Fibroblast of lung (primary cell): ENCODE measurements at regions not wholly inside any gene's neighbourhood (a gene's known extent, or its start where the extent isn't known, plus 50 kb on each side); places are given as distances from the start of the nearest gene placed in this dataset.
"Not testable (repeated sequence)": the region's sequence is repeated elsewhere in the genome, so short reads cannot be mapped to it uniquely, and the experiment has no call there.

ENCODE experiments used
- DNase-seq, 2 donors: peaks; one replicate each; pipeline versions ENCODE4 v3.0.0 to v3.0.0-alpha.2; 2010; ENCODE audit warnings: low read depth in 2 of 2
- H2AFZ ChIP-seq: 2 replicates; pipeline ENCODE4 v1.5.1; 2012; ENCODE audit warnings: low read length, control low read depth, inconsistent platforms
- H3K27ac ChIP-seq: 2 replicates; pipeline ENCODE4 v1.5.1; 2011; ENCODE audit warnings: low read length, control low read depth; ENCODE audit not compliant: insufficient read depth
- H3K27me3 ChIP-seq: 2 replicates; pipeline ENCODE4 v1.5.1; 2011; ENCODE audit warnings: mild to moderate bottlenecking, low read length; ENCODE audit not compliant: control insufficient read depth, insufficient read depth
- H3K36me3 ChIP-seq: 2 replicates; pipeline ENCODE4 v1.5.1; 2011; ENCODE audit warnings: low read length; ENCODE audit not compliant: control insufficient read depth, insufficient read depth
- H3K4me1 ChIP-seq: 2 replicates; pipeline ENCODE4 v1.5.1; 2011; ENCODE audit warnings: low read length; ENCODE audit not compliant: control insufficient read depth, insufficient read depth; ENCODE audit errors: extremely low read depth
- H3K4me2 ChIP-seq: 2 replicates; pipeline ENCODE4 v1.5.1; 2011; ENCODE audit warnings: low read length, control low read depth; ENCODE audit not compliant: insufficient read depth; ENCODE audit errors: extremely low read depth
- H3K4me3 ChIP-seq, 4 experiments: fragments of 200-600 bp in 1 of 4; sonication (generic) in 1 of 4; replicated peaks in 1 of 4; 2 replicates each; pipeline ENCODE4 v1.5.1; 2011 to 2016; ENCODE audit warnings: low read length in 4 of 4, low read depth in 3 of 4, mild to moderate bottlenecking in 3 of 4, control low read depth in 2 of 4, inconsistent platforms in 1 of 4, mixed read lengths in 1 of 4; ENCODE audit not compliant: insufficient read depth in 1 of 4; ENCODE audit errors: control extremely low read depth in 1 of 4
- H3K79me2 ChIP-seq: 2 replicates; pipeline ENCODE4 v1.5.1; 2012; ENCODE audit warnings: mild to moderate bottlenecking, low read length, inconsistent platforms; ENCODE audit not compliant: control insufficient read depth, insufficient read depth
- H3K9ac ChIP-seq: 2 replicates; pipeline ENCODE4 v1.5.1; 2011; ENCODE audit warnings: mild to moderate bottlenecking, low read length, control low read depth; ENCODE audit not compliant: insufficient read depth
- H3K9me3 ChIP-seq: 2 replicates; pipeline ENCODE4 v1.5.1; 2012; ENCODE audit warnings: low read depth, low read length; ENCODE audit not compliant: control insufficient read depth, insufficient read depth
- H4K20me1 ChIP-seq: 2 replicates; pipeline ENCODE4 v1.5.1; 2011; ENCODE audit warnings: low read length; ENCODE audit not compliant: control insufficient read depth, insufficient read depth; ENCODE audit errors: extremely low read depth
- CTCF ChIP-seq, 2 donors: IDR thresholded peaks in 1 of 2; conservative IDR thresholded peaks in 1 of 2; 1 replicate in 1 of 2; 2 replicates in 1 of 2; pipeline ENCODE4 v1.5.1; 2011 to 2012; ENCODE audit warnings: low read length in 2 of 2, control low read depth in 1 of 2, inconsistent platforms in 1 of 2, low read depth in 1 of 2, mild to moderate bottlenecking in 1 of 2
- EZH2 ChIP-seq: IDR thresholded peaks from 2 replicates; pipeline ENCODE4 v1.5.1; 2012; ENCODE audit warnings: low read length, control low read depth, mild to moderate bottlenecking; ENCODE audit errors: missing control alignments

- Histone ChIP-seq H3K4me1 (no peaks in the 10 kb centered on the region), H3K9ac (no peak overlapping the region), H3K27ac (no peak overlapping the region), H4K20me1 (no peaks in the 10 kb centered on the region), H2AFZ (no peak overlapping the region), H3K27me3 (no peaks in the 10 kb centered on the region), H3K4me3 (no peak overlapping the region), H3K4me2 (no peak overlapping the region), H3K9me3 (no peaks in the 10 kb centered on the region), H3K36me3 (no peaks in the 10 kb centered on the region), H3K79me2 (no peaks in the 10 kb centered on the region)
- no peak for TF ChIP-seq EZH2
- TF ChIP-seq CTCF (conservative IDR thresholded peaks at IDR 0.05 in 1 of 2, IDR thresholded peaks at IDR 0.05 in 1 of 2; ENCODE audit: low read depth in 1 of 2, low read length in 2 of 2) = no peak
- DNase-seq = no peak
Observed at GRCh38 chr22:47303161-47303890, 540.9 kb downstream of the TBC1D22A start.

- not testable (repeated sequence) for H3K4me2 ChIP-seq, H3K4me3 ChIP-seq, DNase-seq, H4K20me1 ChIP-seq, H3K9me3 ChIP-seq, H3K9ac ChIP-seq, H3K27ac ChIP-seq, H2AFZ ChIP-seq, H3K4me1 ChIP-seq, H3K27me3 ChIP-seq, H3K79me2 ChIP-seq, H3K36me3 ChIP-seq
Observed at GRCh38 chr22:47302587-47302986, 540.1 kb downstream of the TBC1D22A start.

GRCh38 chr22:47301820-47302475 is 539.5 kb downstream of the TBC1D22A start:
- H3K27me3 ChIP-seq = no peaks in the 10 kb centered on the region
- no peaks in the 10 kb centered on the region for H3K9me3 ChIP-seq
- no peak overlapping the region for H3K9ac ChIP-seq
- TF ChIP-seq CTCF (conservative IDR thresholded peaks at IDR 0.05 in 1 of 2, IDR thresholded peaks at IDR 0.05 in 1 of 2; ENCODE audit: low read depth in 1 of 2, low read length in 2 of 2) = no peak
- no peak for TF ChIP-seq EZH2
- H2AFZ ChIP-seq = no peak overlapping the region
- no peaks in the 10 kb centered on the region for H3K36me3 ChIP-seq
- no peaks in the 10 kb centered on the region for H3K79me2 ChIP-seq
- H3K27ac ChIP-seq = no peak overlapping the region
- H4K20me1 ChIP-seq = no peaks in the 10 kb centered on the region
- no peak overlapping the region for H3K4me3 ChIP-seq
- no peak for DNase-seq
- no peaks in the 10 kb centered on the region for H3K4me1 ChIP-seq
- no peak overlapping the region for H3K4me2 ChIP-seq
